ENCODE measurements at regions not wholly inside any gene's neighbourhood (a gene's known extent, or its start where the extent isn't known, plus 50 kb on each side); places are given as distances from the start of the nearest gene placed in this dataset.
A peak's percentile ranks its signal among the peaks of the same experiment; 100 is the strongest.

- ChIA-PET CTCF (no interaction called here), POLR2A (no interaction called here)
- peak; percentile 15 for DNase-seq
- TF ChIP-seq CTCF (IDR thresholded peaks at IDR 0.05): peak; percentile 98
- TF ChIP-seq ELF1 (IDR thresholded peaks at IDR 0.05): no peak
- TF ChIP-seq YY1 (IDR thresholded peaks at IDR 0.05; ENCODE audit: low read depth): no peak
- TF ChIP-seq TCF12 (IDR thresholded peaks at IDR 0.05): no peak
- TF ChIP-seq NFIC (IDR thresholded peaks at IDR 0.05; ENCODE audit: borderline replicate concordance): no peak
- TF ChIP-seq RAD21 (IDR thresholded peaks at IDR 0.05; ENCODE audit: low read length): peak; percentile 63
- no peak for TF ChIP-seq MEF2A (IDR thresholded peaks at IDR 0.05; ENCODE audit: borderline replicate concordance, low read depth)
- no peak for TF ChIP-seq ZBTB33 (IDR thresholded peaks at IDR 0.05; ENCODE audit: borderline replicate concordance, low read depth)
- no peak for TF ChIP-seq EP300 (IDR thresholded peaks at IDR 0.05; ENCODE audit: borderline replicate concordance in 1 of 2, low read depth in 1 of 2, low read length in 1 of 2)
- TF ChIP-seq SMC3 (IDR thresholded peaks at IDR 0.05; ENCODE audit: low read depth, low read length): peak; percentile 85
- no peak for TF ChIP-seq EZH2phosphoT487 (IDR thresholded peaks at IDR 0.05; ENCODE audit: borderline replicate concordance, low read depth)
- no peak for TF ChIP-seq GATA2 (CRISPR knock-in tag; IDR thresholded peaks at IDR 0.05)
- TF ChIP-seq TEAD4 (IDR thresholded peaks at IDR 0.05; ENCODE audit: borderline replicate concordance, insufficient read depth): no peak
- TF ChIP-seq SIN3A (IDR thresholded peaks at IDR 0.05; ENCODE audit: borderline replicate concordance, low read depth, low read length): no peak
- H3K9me3 ChIP-seq: no peaks in the 10 kb centered on the region
- H3K27ac ChIP-seq (ENCODE audit: low read depth in 2 of 2, low read length in 1 of 2): no peak overlapping the region
- no peak overlapping the region; a peak in 1 of 4 replicates for H3K4me3 ChIP-seq (ENCODE audit: low read depth in 2 of 2, low read length in 1 of 2)
- no peaks in the 10 kb centered on the region for H4K20me1 ChIP-seq (ENCODE audit: insufficient read depth)
- H3K9ac ChIP-seq: no peak overlapping the region
- under 1% methylated on average over 7 of the region's 7 CpGs for WGBS (ENCODE audit: low lambda C conversion rate)
- H3F3A ChIP-seq (replicated peaks; ENCODE audit: insufficient read depth): no peaks in the 10 kb centered on the region
- H3K4me1 ChIP-seq (ENCODE audit: control insufficient read depth in 1 of 2, insufficient read depth in 2 of 2, low read depth in 1 of 2, low read length in 1 of 2): no peaks in the 10 kb centered on the region
- H3K4me2 ChIP-seq: no peak overlapping the region
- H3K79me2 ChIP-seq (ENCODE audit: insufficient read depth): no peaks in the 10 kb centered on the region
- H3K27me3 ChIP-seq (ENCODE audit: insufficient read depth): peaks cover 44% of the 10 kb centered on the region; the same call in 1 of the 2 replicates
- H2AFZ ChIP-seq (ENCODE audit: low read depth): no peak overlapping the region
- H3K9me2 ChIP-seq: no peaks in the 10 kb centered on the region
- no peaks in the 10 kb centered on the region for H3K36me3 ChIP-seq (replicated peaks in 1 of 2; ENCODE audit: control insufficient read depth in 1 of 2, insufficient read depth in 2 of 2, low read length in 1 of 2)
These were observed 227.6 kb upstream of the DMRT1 start for GRCh38 chr9:613771-614347.

GRCh38 chr9:614431-614830 is 227.1 kb upstream of the DMRT1 start:
- no peak for TF ChIP-seq FOSL2 (IDR thresholded peaks at IDR 0.05; ENCODE audit: borderline replicate concordance, low read depth)
- TF ChIP-seq MAX (IDR thresholded peaks at IDR 0.05; ENCODE audit: low read depth): no peak
- no peak for TF ChIP-seq PBX3 (IDR thresholded peaks at IDR 0.05)
- TF ChIP-seq FOXJ3 (CRISPR knock-in tag; IDR thresholded peaks at IDR 0.05): no peak
- TF ChIP-seq CHD2 (IDR thresholded peaks at IDR 0.05; ENCODE audit: low read length, partially characterized antibody): no peak
- no peak for TF ChIP-seq ELF1 (IDR thresholded peaks at IDR 0.05)
- no peak for TF ChIP-seq EP300 (IDR thresholded peaks at IDR 0.05; ENCODE audit: borderline replicate concordance in 1 of 2, low read depth in 1 of 2, low read length in 1 of 2)
- TF ChIP-seq IRF3 (IDR thresholded peaks at IDR 0.05; ENCODE audit: low read depth, low read length): no peak
- TF ChIP-seq RCOR1 (IDR thresholded peaks at IDR 0.05; ENCODE audit: low read length): no peak
- ChIA-PET POLR2A (no interaction called here), CTCF (no interaction called here)
- WGBS (ENCODE audit: low lambda C conversion rate): 12% methylated on average over 2 of the region's 4 CpGs
- H3K9me2 ChIP-seq: no peaks in the 10 kb centered on the region
- H3K9me3 ChIP-seq: no peaks in the 10 kb centered on the region
- no peak overlapping the region for H3K27ac ChIP-seq (ENCODE audit: low read depth in 2 of 2, low read length in 1 of 2)
- H3F3A ChIP-seq (replicated peaks; ENCODE audit: insufficient read depth): no peaks in the 10 kb centered on the region
- no peak for DNase-seq
- H3K4me1 ChIP-seq (ENCODE audit: control insufficient read depth in 1 of 2, insufficient read depth in 2 of 2, low read depth in 1 of 2, low read length in 1 of 2): no peaks in the 10 kb centered on the region
- H2AFZ ChIP-seq (ENCODE audit: low read depth): no peak overlapping the region
- H3K27me3 ChIP-seq (ENCODE audit: insufficient read depth): peaks cover 48% of the 10 kb centered on the region; the same call in 1 of the 2 replicates
- H3K9ac ChIP-seq: no peak overlapping the region
- H3K4me3 ChIP-seq (ENCODE audit: low read depth in 2 of 2, low read length in 1 of 2): no peak overlapping the region; a peak in 1 of 4 replicates
- H3K79me2 ChIP-seq (ENCODE audit: insufficient read depth): no peaks in the 10 kb centered on the region
- no peaks in the 10 kb centered on the region for H4K20me1 ChIP-seq (ENCODE audit: insufficient read depth)
- H3K36me3 ChIP-seq (replicated peaks in 1 of 2; ENCODE audit: control insufficient read depth in 1 of 2, insufficient read depth in 2 of 2, low read length in 1 of 2): no peaks in the 10 kb centered on the region
- no peak overlapping the region for H3K4me2 ChIP-seq

All from SK-N-SH (cell line).